Right renal pelvis (tissue), 4 donors: ENCODE measurements at regions not wholly inside any gene's neighbourhood (a gene's known extent, or its start where the extent isn't known, plus 50 kb on each side); places are given as distances from the start of the nearest gene placed in this dataset.
"Not testable (repeated sequence)": the region's sequence is repeated elsewhere in the genome, so short reads cannot be mapped to it uniquely, and the experiment has no call there.

Experiments used
- DNase-seq, 4 donors: peaks; one replicate each; pipeline ENCODE4 v3.0.0-alpha.2; 2013; ENCODE audit warnings: low read depth in 4 of 4, low spot score in 3 of 4, missing footprints in 1 of 4

DNA sequence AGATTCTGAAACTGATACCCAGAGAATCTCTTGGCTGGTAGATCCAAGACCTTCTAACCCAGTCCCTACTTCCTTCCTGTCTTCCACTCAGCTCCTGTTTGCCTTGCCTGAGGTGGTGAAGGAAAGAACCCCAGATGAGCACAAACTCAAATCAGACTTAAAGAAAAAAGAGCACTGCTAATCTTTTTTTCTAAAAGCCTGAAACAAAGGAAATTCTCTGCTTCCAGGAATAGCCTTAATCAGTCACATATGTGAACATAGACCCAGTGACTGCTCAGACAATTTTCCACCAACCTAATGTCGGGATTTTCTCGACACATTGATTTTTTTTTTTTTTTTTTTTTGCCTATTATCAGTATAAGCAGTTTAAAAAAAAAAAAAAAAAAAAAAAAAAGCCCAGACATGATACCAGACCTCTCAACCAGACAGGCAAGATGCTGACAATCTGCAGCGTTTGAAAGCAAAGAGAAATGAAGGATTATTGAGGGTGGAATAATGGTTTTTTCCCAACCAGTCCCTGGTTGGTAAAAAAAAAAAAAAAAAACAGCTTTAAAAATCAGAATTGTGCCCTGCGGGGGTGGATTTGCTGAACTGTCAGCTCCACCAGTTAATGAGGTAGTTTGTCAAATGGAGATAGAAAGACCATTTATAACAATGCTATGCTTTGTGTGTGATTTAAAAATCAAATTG lies 256.8 kb upstream of the RARB start:
- no peak for DNase-seq

DNA sequence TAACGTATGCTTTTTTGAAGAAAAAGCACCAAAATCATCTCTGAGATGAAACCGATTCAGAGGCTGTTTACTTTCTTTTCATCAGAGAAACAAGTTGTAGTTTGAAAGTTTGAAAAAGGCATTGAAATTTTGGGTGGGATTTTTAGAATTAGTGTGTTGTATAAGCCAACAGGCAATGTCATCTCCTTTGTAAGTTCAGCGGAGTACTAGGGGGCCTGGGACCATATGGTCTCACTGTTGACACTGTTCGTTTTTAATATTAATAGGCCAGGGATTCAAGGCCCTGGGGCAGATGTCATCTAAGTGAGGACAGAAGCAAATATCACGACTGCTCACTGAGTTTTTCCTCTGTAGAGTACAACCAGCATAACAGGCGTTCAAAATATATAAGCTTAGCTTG lies 256.2 kb upstream of the RARB start:
- no peak for DNase-seq

DNA sequence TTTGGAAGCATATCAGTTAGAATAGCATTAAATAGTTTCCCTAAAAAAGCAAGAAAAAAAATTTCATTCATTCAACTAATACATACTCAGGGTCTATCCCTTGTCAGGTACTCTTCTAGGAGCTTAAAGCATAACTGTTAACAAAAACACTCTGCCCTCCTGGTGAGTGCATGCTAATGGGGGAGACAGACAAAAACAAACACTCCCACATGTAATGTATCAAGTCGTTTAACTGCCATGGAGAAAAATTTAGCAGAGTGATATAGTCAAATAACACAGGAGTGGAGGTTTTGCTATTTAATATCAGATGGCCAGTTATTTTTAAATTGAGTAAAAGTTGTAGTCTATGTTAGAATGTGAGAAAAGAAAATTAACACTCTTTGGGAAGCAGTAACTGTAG lies 254.5 kb upstream of the RARB start:
- DNase-seq, result peak in 3 of 4 donors; percentile 20 to 47 (median 35)

DNA sequence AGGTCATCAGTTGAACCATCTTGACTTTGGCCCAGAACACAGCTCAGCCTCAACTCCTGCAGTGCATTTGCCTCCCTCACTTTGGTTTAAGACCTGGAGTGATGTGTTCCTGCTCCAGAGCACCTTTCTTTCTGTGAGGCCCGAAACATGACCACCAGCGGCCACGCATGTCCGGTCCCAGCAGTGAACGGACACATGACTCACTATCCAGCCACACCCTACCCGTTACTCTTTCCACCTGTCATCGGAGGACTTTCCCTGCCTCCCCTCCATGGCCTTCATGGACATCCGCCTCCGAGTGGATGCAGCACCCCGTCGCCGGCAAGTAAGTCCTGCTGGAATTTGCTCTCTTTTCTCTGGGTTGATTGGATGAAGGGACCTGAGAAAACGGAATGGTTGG lies 253.8 kb upstream of the RARB start:
- no peak for DNase-seq

DNA sequence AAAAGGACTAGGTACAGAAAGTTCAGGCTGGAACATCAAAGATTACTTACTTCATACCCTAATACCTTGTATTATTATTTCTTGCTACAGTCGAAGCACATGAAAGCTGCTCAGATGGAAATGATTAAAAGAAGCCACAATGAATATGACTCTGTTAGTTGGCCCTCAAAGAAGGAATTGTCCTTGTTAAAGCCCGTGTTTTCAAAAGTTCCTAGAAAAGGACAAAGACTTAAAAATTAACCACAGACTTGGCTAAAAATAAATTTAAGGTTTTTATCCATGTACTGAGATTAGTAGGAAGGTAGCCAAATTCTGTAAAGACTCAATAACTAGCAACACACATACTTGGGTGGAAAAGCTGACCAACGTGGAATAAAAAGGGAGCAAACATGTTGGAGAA lies 251.0 kb upstream of the RARB start:
- DNase-seq, result no peak

DNA sequence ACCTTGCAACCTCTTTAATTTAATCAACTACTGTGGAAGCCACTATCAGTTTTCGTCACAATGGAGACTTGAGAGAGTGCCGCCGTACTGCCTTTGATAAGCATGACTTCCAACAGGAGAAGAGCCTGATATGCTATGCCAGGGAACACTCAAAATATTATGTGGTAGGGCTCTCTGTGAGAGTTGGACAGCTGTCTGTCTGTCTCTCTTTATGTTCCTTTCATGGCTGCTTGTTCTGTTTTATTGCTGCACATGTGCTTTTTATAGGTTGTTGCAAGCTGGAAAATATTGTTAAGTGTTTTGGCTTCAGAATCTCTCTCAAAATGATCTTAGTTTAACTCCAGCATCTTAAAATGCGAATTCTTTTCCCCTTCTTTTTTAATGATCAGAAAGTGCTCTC lies 249.4 kb upstream of the RARB start:
- no peak for DNase-seq

DNA sequence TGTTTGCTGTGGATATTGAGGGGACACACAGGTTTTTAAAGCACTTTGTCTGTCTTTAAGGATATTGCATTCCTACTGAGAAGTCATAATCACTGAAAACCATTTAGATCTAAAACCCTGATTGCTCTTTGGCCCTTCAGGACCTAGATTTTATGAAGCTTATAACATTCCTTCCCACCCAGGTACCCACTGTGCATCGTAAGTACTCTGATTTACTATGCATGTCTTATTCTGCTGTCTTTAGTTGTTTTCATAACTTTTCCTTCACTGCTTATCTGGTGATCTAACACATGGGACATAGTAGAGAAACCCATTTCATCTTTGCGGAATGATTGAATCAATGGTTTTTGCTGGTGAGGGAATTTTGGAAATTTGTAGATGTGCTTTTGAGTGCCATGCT lies 247.0 kb upstream of the RARB start:
- no peak for DNase-seq

DNA sequence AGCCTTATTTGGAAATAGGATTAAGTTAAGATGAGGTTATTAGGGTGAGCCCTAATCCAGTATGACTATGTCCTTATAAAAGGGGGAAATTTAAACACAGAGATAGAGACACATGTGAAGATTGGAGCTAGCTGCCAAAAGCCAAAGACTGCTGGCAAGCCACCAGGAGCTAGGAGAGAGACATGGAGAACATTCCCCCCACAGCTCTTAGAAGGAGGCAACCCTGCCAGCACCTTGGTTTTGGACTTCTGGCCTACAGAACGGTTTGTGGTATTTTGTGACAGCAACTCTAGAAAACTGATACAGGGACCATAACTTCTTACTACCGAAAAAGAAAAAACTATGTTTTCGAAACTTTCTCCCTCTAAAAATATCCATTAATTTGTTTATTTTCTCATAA lies 245.3 kb upstream of the RARB start:
- no peak for DNase-seq

DNA sequence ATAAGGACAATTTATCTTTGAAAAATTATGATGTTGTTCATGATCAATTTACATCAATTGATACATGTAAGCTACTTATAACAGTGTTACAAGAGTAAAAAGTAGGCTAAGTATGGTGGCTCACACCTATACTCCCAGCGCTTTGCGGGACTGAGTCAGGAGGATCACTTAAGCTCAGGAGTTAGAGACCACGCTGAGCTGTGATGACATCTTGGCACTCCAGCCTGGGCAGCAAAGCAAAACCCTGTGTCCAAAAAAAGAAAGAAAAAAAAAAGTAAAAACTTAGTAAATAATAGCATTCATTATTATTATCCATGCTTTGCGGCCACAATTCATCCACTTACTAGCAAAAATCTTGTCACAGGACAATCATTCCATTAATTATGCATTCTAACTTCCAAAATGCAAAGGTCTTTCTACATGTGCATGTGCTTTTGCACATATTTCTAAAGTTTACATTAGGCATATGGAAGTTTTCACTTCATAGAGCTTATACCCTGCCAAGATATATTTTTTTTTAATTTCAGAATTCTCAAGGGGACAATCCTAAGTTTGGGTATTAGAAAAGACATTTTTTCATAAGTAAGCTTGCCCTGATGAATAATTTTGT lies 243.3 kb upstream of the RARB start:
- no peak for DNase-seq

DNA sequence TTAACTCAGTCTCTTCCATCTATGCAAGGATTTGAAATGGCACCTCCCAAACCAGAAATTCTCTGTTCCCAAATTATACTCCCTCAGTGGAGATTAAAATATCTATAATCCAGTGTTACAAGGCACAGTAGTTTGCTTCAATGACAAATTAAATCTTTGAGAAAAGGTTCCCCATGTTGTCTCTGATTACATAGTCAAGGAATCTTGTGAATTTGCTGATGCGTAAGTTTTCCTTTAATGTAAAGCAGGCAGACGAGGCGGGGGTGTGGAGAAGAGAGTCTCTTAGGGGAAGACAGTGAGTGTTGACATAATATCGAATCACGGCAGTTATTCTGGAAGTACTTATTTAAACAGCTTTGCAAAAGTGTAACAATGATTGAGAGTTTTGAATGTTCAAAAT lies 236.4 kb upstream of the RARB start:
- DNase-seq, result no peak

DNA sequence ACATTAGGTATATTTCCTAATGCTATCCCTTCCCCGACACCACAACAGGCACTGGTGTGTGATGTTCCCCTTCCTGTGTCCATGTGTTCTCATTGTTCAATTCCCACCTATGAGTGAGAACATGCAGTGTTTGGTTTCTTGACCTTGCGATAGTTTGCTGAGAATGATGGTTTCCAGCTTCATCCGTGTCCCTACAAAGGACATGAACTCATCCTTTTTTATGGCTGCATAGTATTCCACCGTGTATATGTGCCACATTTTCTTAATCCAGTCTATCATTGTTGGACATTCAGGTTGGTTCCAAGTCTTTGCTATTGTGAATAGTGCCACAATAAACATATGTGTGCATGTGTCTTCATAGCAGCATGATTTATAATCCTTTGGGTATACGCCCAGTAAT lies 228.5 kb upstream of the RARB start:
- not testable (repeated sequence) for DNase-seq

DNA sequence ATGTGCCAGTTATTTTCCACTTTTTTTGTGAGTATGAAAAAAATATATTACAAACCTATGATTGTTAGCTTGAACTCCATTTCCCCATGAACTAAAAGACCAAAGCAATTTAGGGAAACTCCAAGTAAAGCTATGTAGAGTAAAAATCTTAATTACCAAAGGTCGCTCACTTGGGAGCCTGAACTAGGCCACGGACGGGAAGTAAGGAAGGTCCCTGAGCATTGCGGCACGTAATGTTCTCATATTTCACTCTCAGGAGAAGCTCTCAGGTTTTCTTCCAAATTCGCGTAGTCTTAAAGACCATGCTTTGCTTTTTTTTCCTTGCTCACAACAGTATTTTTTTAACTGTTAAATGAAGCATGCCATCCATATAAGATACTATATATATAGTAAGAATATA lies 215.3 kb upstream of the RARB start:
- no peak for DNase-seq

DNA sequence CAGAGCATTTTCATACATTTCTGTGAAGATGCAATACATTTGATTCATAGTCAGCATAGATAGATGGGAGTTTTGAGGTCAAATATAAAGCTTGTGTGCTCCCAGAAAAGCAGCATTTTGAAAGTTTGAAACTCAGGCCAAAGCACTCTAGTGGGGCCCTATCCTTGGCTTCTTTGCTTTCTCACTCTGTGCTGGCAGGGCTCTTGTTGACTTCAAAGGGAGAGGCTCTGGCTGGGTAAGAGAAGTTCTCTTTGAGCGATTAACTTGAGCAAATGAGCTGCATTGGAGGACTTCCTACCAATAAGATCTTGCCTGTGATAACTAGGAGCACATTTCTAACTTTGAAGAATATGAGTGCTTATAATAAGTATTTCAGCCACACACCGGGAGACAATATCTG lies 214.0 kb upstream of the RARB start:
- DNase-seq, result no peak

DNA sequence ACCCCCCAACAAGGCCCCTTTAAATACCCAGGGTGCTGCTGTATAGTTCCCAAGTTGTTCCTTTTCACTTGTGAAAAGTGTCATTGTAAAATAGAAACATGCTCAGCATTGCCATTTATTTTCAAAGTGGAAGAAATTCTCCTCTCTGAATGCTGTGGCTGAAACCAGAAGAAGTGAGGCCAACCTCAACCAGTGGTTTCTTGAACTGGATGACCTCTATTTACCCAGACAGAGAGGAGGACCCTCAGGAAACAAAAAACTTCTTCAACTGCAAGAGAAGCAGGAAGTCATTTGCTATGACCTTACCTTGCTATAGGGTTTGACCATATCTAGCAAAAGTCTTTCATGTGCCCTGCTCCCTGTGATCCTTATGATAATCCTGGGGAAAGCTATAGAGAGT lies 209.7 kb upstream of the RARB start:
- no peak for DNase-seq

DNA sequence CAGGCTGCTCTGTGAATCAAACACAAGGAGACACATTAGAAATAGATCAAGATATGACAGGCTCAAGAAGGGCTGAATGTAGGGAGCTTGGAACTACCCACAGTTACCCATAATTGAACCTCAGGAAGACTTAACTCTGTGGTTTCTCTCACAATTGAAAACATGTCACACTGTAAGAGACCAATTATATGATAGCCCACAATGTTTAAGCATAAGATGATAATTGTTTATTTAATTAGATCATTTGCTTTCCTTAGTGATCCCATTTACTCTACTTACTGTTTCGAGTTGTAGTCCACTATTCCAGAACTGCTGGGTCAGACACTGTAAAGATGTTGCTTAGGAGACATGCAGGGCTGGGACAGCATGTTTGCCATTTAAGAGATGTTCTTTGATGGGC lies 201.3 kb upstream of the RARB start:
- no peak for DNase-seq

DNA sequence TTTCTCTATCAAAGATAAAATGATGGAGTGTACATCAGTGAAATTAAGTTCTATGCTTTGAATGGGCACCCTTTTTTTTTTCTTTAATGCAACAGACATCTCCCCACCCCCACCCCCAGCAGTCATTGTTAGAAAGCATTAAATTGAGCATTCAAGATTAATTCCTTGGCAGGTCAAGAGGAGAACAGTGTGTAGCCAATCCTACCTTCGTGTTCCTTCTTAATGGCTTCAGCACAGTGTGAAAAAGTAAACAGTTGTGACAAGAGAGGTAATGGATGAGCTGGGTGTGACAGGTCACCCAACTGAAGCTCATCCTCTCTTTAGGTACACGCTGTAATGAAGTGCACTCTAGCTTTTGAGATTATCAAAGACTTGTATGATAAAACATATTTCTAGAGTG lies 198.5 kb upstream of the RARB start:
- DNase-seq, result peak in 1 of 4 donors; percentile 6

DNA sequence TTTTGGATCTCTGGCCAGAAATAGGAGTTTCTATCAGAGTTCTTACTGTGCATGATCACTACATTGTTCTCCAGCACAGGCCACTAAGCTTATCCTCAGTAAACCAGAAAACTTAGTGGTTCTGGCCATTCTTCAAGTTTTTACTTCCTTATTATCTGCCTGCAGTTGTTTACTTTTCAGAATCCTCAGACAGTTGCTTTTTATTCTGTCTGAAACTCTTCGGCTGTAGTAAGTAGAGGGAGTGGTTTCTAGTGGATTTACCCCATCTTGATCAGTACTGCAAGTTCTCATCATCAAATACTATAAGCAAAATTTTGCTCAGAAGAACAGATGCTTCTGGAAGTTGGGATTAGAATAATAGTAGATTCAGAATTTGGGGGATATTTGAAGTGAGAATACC lies 193.0 kb upstream of the RARB start:
- DNase-seq, result no peak

DNA sequence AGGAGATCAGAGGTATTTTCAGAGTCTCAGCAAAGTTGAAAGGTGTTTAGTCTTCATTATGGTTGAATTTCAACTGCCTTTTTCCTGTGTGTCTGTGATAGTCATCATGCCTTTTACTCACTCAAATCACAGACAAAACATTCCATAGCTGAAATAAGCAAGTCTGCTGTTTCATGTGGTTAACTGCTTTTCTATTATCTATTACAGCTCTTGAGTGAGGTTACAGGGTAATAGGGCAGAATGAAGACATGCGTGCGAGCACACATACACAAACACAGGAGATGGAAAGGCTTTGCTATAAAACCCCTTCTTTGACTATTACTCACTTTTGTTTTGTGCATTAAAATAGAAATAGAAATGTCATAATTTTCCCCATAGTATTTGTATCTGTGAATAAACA lies 192.6 kb upstream of the RARB start:
- DNase-seq, result no peak

DNA sequence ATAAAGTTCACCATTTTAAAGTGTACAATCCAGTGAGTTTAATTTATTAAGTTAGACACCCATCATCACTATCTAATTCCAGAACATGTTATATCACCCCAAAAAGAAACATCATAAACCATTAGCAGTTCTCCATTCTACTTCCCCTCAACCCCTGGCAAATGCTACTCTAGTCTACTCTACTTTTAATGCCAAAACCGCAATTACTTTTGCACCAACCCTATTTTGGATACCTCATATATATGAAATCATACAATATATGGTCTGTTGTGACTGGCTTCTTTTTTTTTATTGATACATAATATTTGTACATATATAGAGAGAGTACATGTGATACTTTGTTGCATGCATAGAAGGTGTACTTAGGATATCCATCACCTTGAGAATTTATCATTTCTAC lies 190.5 kb upstream of the RARB start:
- DNase-seq, result no peak

DNA sequence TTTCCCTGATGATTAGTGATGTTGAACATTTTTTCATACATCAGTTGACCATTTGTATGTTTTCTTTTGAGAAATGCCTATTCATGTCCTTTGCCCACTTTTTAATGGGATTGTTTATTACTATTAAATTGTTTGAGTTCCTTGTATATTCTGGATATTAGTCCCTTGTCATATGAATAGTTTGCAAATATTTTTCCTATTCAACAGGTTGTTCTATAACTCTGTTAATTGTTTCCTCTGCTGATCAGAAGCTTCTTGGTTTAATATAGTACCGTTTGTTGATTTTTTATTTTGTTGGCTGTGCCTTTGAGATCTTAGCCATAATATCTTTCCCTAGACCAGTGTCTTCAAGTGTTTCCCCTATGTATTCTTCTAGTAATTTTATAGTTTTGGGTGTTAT lies 189.0 kb upstream of the RARB start:
- DNase-seq, result no peak

DNA sequence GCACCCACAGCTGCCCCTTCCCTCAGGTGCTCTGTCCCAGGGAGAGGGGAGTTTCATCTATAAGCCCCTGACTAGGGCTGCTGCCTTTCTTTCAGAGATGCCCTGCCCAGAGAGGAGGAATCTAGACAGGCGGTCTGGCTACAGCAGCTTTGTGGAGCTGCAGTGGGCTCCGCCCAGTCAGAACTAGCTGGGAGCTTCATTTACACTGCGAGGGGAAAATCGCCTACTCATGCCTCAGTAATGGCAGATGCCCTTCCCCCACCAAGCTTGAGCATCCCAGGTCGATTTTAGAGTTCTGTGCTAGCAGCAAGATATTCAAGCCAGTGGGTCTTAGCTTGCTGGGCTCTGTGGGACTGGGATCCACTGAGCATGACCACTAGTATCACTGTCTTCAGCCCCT lies 181.2 kb upstream of the RARB start:
- no peak for DNase-seq

DNA sequence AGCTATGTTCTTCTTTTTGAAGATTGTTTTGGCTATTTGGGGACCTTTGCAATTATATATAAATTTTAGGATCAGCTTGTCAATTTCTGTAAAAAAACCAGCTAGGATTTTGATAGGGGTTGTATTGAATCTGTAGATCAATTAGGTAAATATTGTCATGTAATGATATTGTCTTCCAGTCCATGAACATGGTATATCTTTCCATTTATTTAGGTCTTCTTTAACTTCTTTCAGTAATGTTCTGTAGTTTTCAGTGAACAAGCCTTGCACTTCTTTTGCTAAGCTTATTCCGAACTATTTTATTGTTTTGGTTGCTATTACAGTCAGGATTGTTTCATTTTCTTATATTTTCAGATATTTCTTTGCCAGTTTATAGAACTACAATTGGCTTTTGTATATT lies 175.8 kb upstream of the RARB start:
- no peak for DNase-seq

DNA sequence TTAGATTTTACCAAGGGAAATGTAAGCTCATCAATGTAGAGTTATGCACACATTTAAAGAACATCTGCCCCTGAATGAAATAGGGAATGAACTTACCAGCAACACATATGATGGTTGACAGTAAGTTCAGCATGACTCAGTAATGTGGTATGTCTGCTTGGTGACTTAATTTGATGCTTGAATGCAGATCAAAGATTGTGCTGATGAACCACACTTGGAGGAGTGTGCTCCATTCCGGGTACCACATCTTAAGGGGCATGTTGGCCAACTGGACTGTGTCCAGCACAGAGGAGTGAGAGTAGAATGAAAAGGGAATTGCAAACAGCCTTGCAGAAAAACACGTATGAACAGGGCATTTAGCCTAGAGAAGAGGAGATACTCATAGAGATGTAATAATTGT lies 171.0 kb upstream of the RARB start:
- DNase-seq, result no peak
